WTC11 (cell line): ENCODE measurements at regions not wholly inside any gene's neighbourhood (a gene's known extent, or its start where the extent isn't known, plus 50 kb on each side); places are given as distances from the start of the nearest gene placed in this dataset.

ENCODE experiments used
- ATAC-seq: fragments of 200-7000 bp; cut with Tn5 transposase; 2 replicates; pipeline ENCODE4 v1.10.0; 2021; ENCODE audit warnings: mild to moderate bottlenecking, moderate library complexity
- CTCF ChIA-PET: fragments of 300-600 bp; sonication (Branson Sonifier 250); formaldehyde crosslinking; loops from one replicate; lab custom pipeline; 2021; ENCODE audit warnings: antibody characterized with exemption; lab: Charles Lee
- POLR2A ChIA-PET: fragments of 350-600 bp; sonication (Branson Sonifier 250); formaldehyde crosslinking; loops from one replicate; lab custom pipeline; 2021; ENCODE audit warnings: antibody characterized with exemption; lab: Charles Lee
- DNase-seq: peaks from one replicate; pipeline ENCODE4 v3.0.0; 2021; ENCODE audit warnings: low spot score
- H3K27ac Mint-ChIP-seq: 2 replicates; pipeline ENCODE4 v1.8.0; 2021; ENCODE audit warnings: mixed read lengths
- H3K27me3 Mint-ChIP-seq: 2 replicates; pipeline ENCODE4 v1.8.0; 2021; ENCODE audit warnings: low read depth, mild to moderate bottlenecking, moderate library complexity, mixed read lengths
- H3K36me3 Mint-ChIP-seq: 2 replicates; pipeline ENCODE4 v1.8.0; 2021; ENCODE audit warnings: mixed read lengths
- H3K4me1 Mint-ChIP-seq: 2 replicates; pipeline ENCODE4 v1.8.0; 2022; ENCODE audit warnings: mixed read lengths
- H3K4me3 Mint-ChIP-seq: 2 replicates; pipeline ENCODE4 v1.8.0; 2021; ENCODE audit warnings: mild to moderate bottlenecking, moderate library complexity, mixed read lengths
- H3K9me3 Mint-ChIP-seq: 2 replicates; pipeline ENCODE4 v1.8.0; 2021; ENCODE audit warnings: mixed read lengths
- ARID4B ChIP-seq: sonication (generic); formaldehyde crosslinking; IDR thresholded peaks from 2 replicates; pipeline ENCODE4 v1.8.0; 2023; ENCODE audit warnings: missing genetic modification reagents, mild to moderate bottlenecking, borderline replicate concordance
- ATF3 ChIP-seq: sonication (generic); formaldehyde crosslinking; conservative IDR thresholded peaks from 2 replicates; pipeline ENCODE4 v1.8.1; 2022; ENCODE audit warnings: mild to moderate bottlenecking, missing genetic modification reagents
- ATF6 ChIP-seq: sonication (generic); formaldehyde crosslinking; IDR thresholded peaks from 2 replicates; pipeline ENCODE4 v1.8.1; 2023; ENCODE audit warnings: mild to moderate bottlenecking, missing genetic modification reagents
- E2F4 ChIP-seq: sonication (generic); formaldehyde crosslinking; IDR thresholded peaks from 2 replicates; pipeline ENCODE4 v1.8.1; 2022; ENCODE audit warnings: low read depth, mild to moderate bottlenecking, moderate library complexity, missing genetic modification reagents, borderline replicate concordance
- FOXK1 ChIP-seq: sonication (generic); formaldehyde crosslinking; IDR thresholded peaks from 2 replicates; pipeline ENCODE4 v1.8.0; 2022; ENCODE audit warnings: mild to moderate bottlenecking, moderate library complexity, missing genetic modification reagents
- IRF2 ChIP-seq: sonication (generic); formaldehyde crosslinking; IDR thresholded peaks from 2 replicates; pipeline ENCODE4 v1.8.0; 2022; ENCODE audit warnings: low read depth, missing genetic modification reagents, borderline replicate concordance
- NFE2L1 ChIP-seq: sonication (generic); formaldehyde crosslinking; IDR thresholded peaks from 2 replicates; pipeline ENCODE4 v1.8.1; 2023; ENCODE audit warnings: missing genetic modification reagents
- PRRX2 ChIP-seq: fragments of 250-450 bp; sonication (Bioruptor Pico); IDR thresholded peaks from 2 replicates; pipeline ENCODE4 v1.8.0; 2021; ENCODE audit warnings: mild to moderate bottlenecking
- TEAD1 ChIP-seq: sonication (generic); formaldehyde crosslinking; IDR thresholded peaks from 2 replicates; pipeline ENCODE4 v1.8.0; 2022; ENCODE audit warnings: mild to moderate bottlenecking, missing genetic modification reagents
- TP53 ChIP-seq: sonication (generic); formaldehyde crosslinking; IDR thresholded peaks from 2 replicates; pipeline ENCODE4 v1.8.1; 2023; ENCODE audit warnings: mild to moderate bottlenecking, missing genetic modification reagents
- USF1 ChIP-seq: sonication (generic); formaldehyde crosslinking; IDR thresholded peaks from 2 replicates; pipeline ENCODE4 v1.8.0; 2022; ENCODE audit warnings: mild to moderate bottlenecking, missing genetic modification reagents
- USF2 ChIP-seq: sonication (generic); formaldehyde crosslinking; IDR thresholded peaks from 2 replicates; pipeline ENCODE4 v1.8.1; 2023; ENCODE audit warnings: mild to moderate bottlenecking, missing genetic modification reagents, moderate library complexity
- ZBTB21 ChIP-seq: sonication (generic); formaldehyde crosslinking; IDR thresholded peaks from 2 replicates; pipeline ENCODE4 v1.8.1; 2023; ENCODE audit warnings: mild to moderate bottlenecking, missing genetic modification reagents, borderline replicate concordance
- ZMAT4 ChIP-seq: fragments of 250-450 bp; sonication (Bioruptor Pico); IDR thresholded peaks from 2 replicates; pipeline ENCODE4 v1.9.0; 2021; ENCODE audit warnings: mild to moderate bottlenecking
- ZNF423 ChIP-seq: fragments of 250-450 bp; sonication (Bioruptor Pico); IDR thresholded peaks from 2 replicates; pipeline ENCODE4 v2.1.2; 2022; ENCODE audit warnings: mild to moderate bottlenecking, moderate library complexity

GRCh38 chr21:38556390-38556789 lies 58.1 kb upstream of the ERG start:
- H3K9me3 Mint-ChIP-seq: no peaks in the 10 kb centered on the region
- no peak for DNase-seq
- TF ChIP-seq ATF6 (CRISPR knock-in tag) (no peak), ZNF423 (CRISPR knock-in tag) (no peak), E2F4 (CRISPR knock-in tag) (no peak), TP53 (CRISPR knock-in tag) (no peak), IRF2 (CRISPR knock-in tag) (no peak), PRRX2 (CRISPR knock-in tag) (no peak), USF1 (peak; percentile 24; the same call in 1 of the 2 replicates), USF2 (CRISPR knock-in tag) (peak; percentile 73)
- TF ChIP-seq, all 79 proteins: peak for 2
- no peak for ATAC-seq
- Mint-ChIP-seq H3K4me3 (no peak overlapping the region), H3K27ac (no peak overlapping the region), H3K27me3 (no peaks in the 10 kb centered on the region), H3K36me3 (no peaks in the 10 kb centered on the region), H3K4me1 (peaks cover 10% of the 10 kb centered on the region)
- CTCF ChIA-PET: no interaction called here
- POLR2A ChIA-PET: no interaction called here

GRCh38 chr21:38561205-38561604 lies 62.9 kb upstream of the ERG start:
- TF ChIP-seq IRF2 (CRISPR knock-in tag) (no peak), ZBTB21 (CRISPR knock-in tag) (no peak), TEAD1 (no peak), ARID4B (CRISPR knock-in tag) (no peak), FOXK1 (CRISPR knock-in tag) (no peak), NFE2L1 (no peak), ZMAT4 (no peak), ATF3 (CRISPR knock-in tag) (no peak)
- H3K4me1 Mint-ChIP-seq: peaks cover 11% of the 10 kb centered on the region
- H3K27me3 Mint-ChIP-seq: no peaks in the 10 kb centered on the region
- ChIA-PET POLR2A (no interaction called here), CTCF (no interaction called here)
- ATAC-seq (no peak), DNase-seq (no peak)
- H3K36me3 Mint-ChIP-seq: no peaks in the 10 kb centered on the region
- H3K4me3 Mint-ChIP-seq: no peak overlapping the region
- peaks cover 5% of the 10 kb centered on the region for H3K9me3 Mint-ChIP-seq
- no peak overlapping the region for H3K27ac Mint-ChIP-seq
